Ishikawa (cell line): ENCODE measurements at regions not wholly inside any gene's neighbourhood (a gene's known extent, or its start where the extent isn't known, plus 50 kb on each side); places are given as distances from the start of the nearest gene placed in this dataset.

Experiments used
- RAD21 ChIP-seq: IDR thresholded peaks from 2 replicates; pipeline ENCODE4 v1.6.1; 2012; ENCODE audit warnings: low read depth
- TAF1 ChIP-seq: IDR thresholded peaks from 2 replicates; pipeline ENCODE4 v1.6.1; 2012; ENCODE audit warnings: low read depth, mild to moderate bottlenecking

DNA sequence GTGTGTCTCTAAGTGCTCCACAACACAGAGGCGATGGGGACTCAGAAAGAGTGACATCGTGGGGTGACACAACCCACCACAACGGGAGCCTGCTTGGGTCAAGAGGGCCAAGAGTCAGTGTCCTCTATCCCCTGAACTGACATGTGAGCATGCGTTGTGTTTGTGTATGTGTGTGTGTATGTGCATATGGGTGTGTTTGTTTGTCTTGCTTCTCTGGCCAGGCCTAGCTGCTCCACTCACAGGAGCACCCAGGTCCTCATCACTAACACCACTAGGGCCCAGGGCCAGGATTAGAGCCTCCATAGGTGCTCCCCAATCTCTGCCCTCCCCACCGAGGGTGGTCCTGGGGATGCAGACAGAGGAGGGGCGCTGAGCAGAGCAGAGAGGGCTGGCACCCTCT lies 115.0 kb upstream of the CTSV start:
- TF ChIP-seq RAD21 (no peak), TAF1 (no peak)
